Neural progenitor cell (in vitro differentiated cells): ENCODE measurements at regions not wholly inside any gene's neighbourhood (a gene's known extent, or its start where the extent isn't known, plus 50 kb on each side); places are given as distances from the start of the nearest gene placed in this dataset.

ENCODE experiments used
- DNase-seq: peaks from one replicate; pipeline ENCODE4 v3.0.0-alpha.2; 2016; ENCODE audit warnings: low spot score
- H2AFZ ChIP-seq: fragments of 200-600 bp; sonication (generic); replicated peaks from 2 replicates; pipeline ENCODE4 v1.6.1; 2016; ENCODE audit warnings: antibody characterized with exemption
- H3F3A ChIP-seq: fragments of 200-600 bp; sonication (generic); 2 replicates; pipeline ENCODE4 v1.6.1; 2016; ENCODE audit warnings: antibody characterized with exemption, low read depth
- H3K27ac ChIP-seq: fragments of 200-600 bp; sonication (generic); 2 replicates; pipeline ENCODE4 v1.5.1; 2016; ENCODE audit warnings: mild to moderate bottlenecking
- H3K27me3 ChIP-seq: fragments of 200-600 bp; sonication (generic); 2 replicates; pipeline ENCODE4 v1.6.1; 2016; ENCODE audit warnings: mild to moderate bottlenecking, moderate library complexity
- H3K36me3 ChIP-seq: fragments of 200-600 bp; sonication (generic); 2 replicates; pipeline ENCODE4 v1.5.1; 2016
- H3K4me1 ChIP-seq: fragments of 200-600 bp; sonication (generic); 2 replicates; pipeline ENCODE4 v1.6.1; 2016; ENCODE audit warnings: mixed run types
- H3K4me2 ChIP-seq: fragments of 200-600 bp; sonication (generic); 2 replicates; pipeline ENCODE4 v1.6.1; 2016
- H3K4me3 ChIP-seq: fragments of 200-600 bp; sonication (generic); 2 replicates; pipeline ENCODE4 v1.5.1; 2016
- H3K79me2 ChIP-seq: fragments of 200-600 bp; sonication (generic); 2 replicates; pipeline ENCODE4 v1.6.1; 2016; ENCODE audit warnings: low read depth
- H3K9ac ChIP-seq: fragments of 200-600 bp; sonication (generic); 2 replicates; pipeline ENCODE4 v1.6.1; 2016
- H3K9me3 ChIP-seq: fragments of 200-600 bp; sonication (generic); 2 replicates; pipeline ENCODE4 v1.5.1; 2016; ENCODE audit warnings: low read depth
- H4K20me1 ChIP-seq: fragments of 200-600 bp; sonication (generic); 2 replicates; pipeline ENCODE4 v1.6.1; 2016; ENCODE audit warnings: low read depth
- H3K27ac Mint-ChIP-seq: 3 replicates; pipeline ENCODE4 v1.8.0; 2021; ENCODE audit warnings: mixed read lengths
- H3K27me3 Mint-ChIP-seq: 2 replicates; pipeline ENCODE4 v1.8.0; 2022; ENCODE audit warnings: low read depth, mild to moderate bottlenecking, inconsistent platforms, moderate library complexity, mixed read lengths; ENCODE audit not compliant: insufficient read depth
- H3K36me3 Mint-ChIP-seq: 3 replicates; pipeline ENCODE4 v1.8.0; 2021; ENCODE audit warnings: mixed read lengths
- H3K4me1 Mint-ChIP-seq: 3 replicates; pipeline ENCODE4 v1.8.0; 2021; ENCODE audit warnings: mixed read lengths
- H3K4me3 Mint-ChIP-seq: 3 replicates; pipeline ENCODE4 v1.8.0; 2021; ENCODE audit warnings: mild to moderate bottlenecking, moderate library complexity, mixed read lengths
- H3K9me3 Mint-ChIP-seq: 3 replicates; pipeline ENCODE4 v1.8.0; 2020; ENCODE audit warnings: mixed read lengths
- CTCF ChIP-seq: fragments of 200-600 bp; sonication (generic); IDR thresholded peaks from 2 replicates; pipeline ENCODE4 v1.5.1; 2017; ENCODE audit warnings: antibody characterized with exemption, mild to moderate bottlenecking
- EZH2 ChIP-seq: fragments of 200-600 bp; sonication (generic); IDR thresholded peaks from 2 replicates; pipeline ENCODE4 v1.6.1; 2017; ENCODE audit warnings: antibody characterized with exemption, mild to moderate bottlenecking, moderate library complexity
- EZH2phosphoT487 ChIP-seq: fragments of 200-600 bp; sonication (generic); IDR thresholded peaks from 2 replicates; pipeline ENCODE4 v1.6.1; 2017; ENCODE audit warnings: antibody characterized with exemption

- Histone ChIP-seq H3K79me2 (no peaks in the 10 kb centered on the region), H3K36me3 (no peaks in the 10 kb centered on the region), H3K4me1 (no peaks in the 10 kb centered on the region), H3F3A (no peaks in the 10 kb centered on the region), H3K4me2 (no peak overlapping the region), H3K9ac (no peak overlapping the region), H3K9me3 (no peaks in the 10 kb centered on the region), H3K27ac (no peak overlapping the region), H4K20me1 (no peaks in the 10 kb centered on the region), H2AFZ (no peak overlapping the region), H3K27me3 (no peaks in the 10 kb centered on the region), H3K4me3 (no peak overlapping the region)
- H3K4me3 Mint-ChIP-seq, result peak overlapping the region; percentile 25
- H3K27me3 Mint-ChIP-seq, result peaks cover 8% of the 10 kb centered on the region
- peaks cover 4% of the 10 kb centered on the region for H3K4me1 Mint-ChIP-seq
- TF ChIP-seq EZH2phosphoT487 (no peak), CTCF (no peak), EZH2 (no peak)
- peaks cover 5% of the 10 kb centered on the region for H3K9me3 Mint-ChIP-seq
- no peak for DNase-seq
- H3K27ac Mint-ChIP-seq, result no peak overlapping the region
- no peaks in the 10 kb centered on the region for H3K36me3 Mint-ChIP-seq
Observed at GRCh38 chr7:155916926-155917655, 104.8 kb upstream of the SHH start.

GRCh38 chr7:155914341-155914740, 102.1 kb upstream of the SHH start:
- H3K36me3 ChIP-seq, result no peaks in the 10 kb centered on the region
- H3K27me3 ChIP-seq, result no peaks in the 10 kb centered on the region
- H2AFZ ChIP-seq, result no peak overlapping the region
- H3K4me1 ChIP-seq, result no peaks in the 10 kb centered on the region
- no peak overlapping the region for H3K4me2 ChIP-seq
- H3K4me3 Mint-ChIP-seq, result no peak overlapping the region
- no peak overlapping the region for H3K27ac ChIP-seq
- no peak overlapping the region for H3K9ac ChIP-seq
- H3K9me3 ChIP-seq, result no peaks in the 10 kb centered on the region
- no peaks in the 10 kb centered on the region for H3K36me3 Mint-ChIP-seq
- H3K9me3 Mint-ChIP-seq, result peaks cover 18% of the 10 kb centered on the region
- no peak for DNase-seq
- TF ChIP-seq CTCF (no peak), EZH2 (no peak), EZH2phosphoT487 (no peak)
- no peaks in the 10 kb centered on the region for H3F3A ChIP-seq
- no peak overlapping the region for H3K4me3 ChIP-seq
- H3K4me1 Mint-ChIP-seq, result peaks cover 4% of the 10 kb centered on the region
- H4K20me1 ChIP-seq, result no peaks in the 10 kb centered on the region
- no peak overlapping the region for H3K27ac Mint-ChIP-seq
- H3K27me3 Mint-ChIP-seq, result peaks cover 10% of the 10 kb centered on the region
- H3K79me2 ChIP-seq, result no peaks in the 10 kb centered on the region

- Mint-ChIP-seq H3K4me1 (peaks cover 4% of the 10 kb centered on the region), H3K36me3 (no peaks in the 10 kb centered on the region), H3K27ac (no peak overlapping the region), H3K27me3 (peaks cover 8% of the 10 kb centered on the region), H3K9me3 (peaks cover 18% of the 10 kb centered on the region), H3K4me3 (no peak overlapping the region)
- H3K4me3 ChIP-seq, result no peak overlapping the region
- no peaks in the 10 kb centered on the region for H3F3A ChIP-seq
- no peaks in the 10 kb centered on the region for H3K36me3 ChIP-seq
- TF ChIP-seq EZH2 (no peak), EZH2phosphoT487 (no peak), CTCF (no peak)
- H3K27me3 ChIP-seq, result no peaks in the 10 kb centered on the region
- no peak overlapping the region for H2AFZ ChIP-seq
- H3K79me2 ChIP-seq, result no peaks in the 10 kb centered on the region
- H3K9ac ChIP-seq, result no peak overlapping the region
- H3K27ac ChIP-seq, result no peak overlapping the region
- H3K4me2 ChIP-seq, result no peak overlapping the region
- H3K9me3 ChIP-seq, result no peaks in the 10 kb centered on the region
- H3K4me1 ChIP-seq, result no peaks in the 10 kb centered on the region
- H4K20me1 ChIP-seq, result no peaks in the 10 kb centered on the region
- no peak for DNase-seq
Observed at GRCh38 chr7:155913719-155914118, 101.5 kb upstream of the SHH start.
